T-helper 22 cell (primary cell): ENCODE measurements at regions not wholly inside any gene's neighbourhood (a gene's known extent, or its start where the extent isn't known, plus 50 kb on each side); places are given as distances from the start of the nearest gene placed in this dataset.

Source experiments
- DNase-seq: peaks from one replicate; pipeline ENCODE4 v3.0.0-alpha.2; 2020; ENCODE audit warnings: low read depth

GRCh38 chrX:78476701-78477100, 149.3 kb upstream of the CYSLTR1 start:
- DNase-seq, result no peak

GRCh38 chrX:78456909-78457308, 129.5 kb upstream of the CYSLTR1 start:
- DNase-seq, result no peak

- DNase-seq, result no peak
These were observed 128.5 kb upstream of the CYSLTR1 start for GRCh38 chrX:78455901-78456300.

- no peak for DNase-seq
These were observed 124.9 kb upstream of the CYSLTR1 start for GRCh38 chrX:78452356-78452755.

GRCh38 chrX:78437621-78438020, 110.2 kb upstream of the CYSLTR1 start:
- no peak for DNase-seq

- no peak for DNase-seq
These were observed 101.8 kb upstream of the CYSLTR1 start for GRCh38 chrX:78429172-78429571.

- DNase-seq, result no peak
These were observed 61.3 kb upstream of the CYSLTR1 start for GRCh38 chrX:78388663-78389062.

- DNase-seq, result no peak
These were observed 60.0 kb upstream of the CYSLTR1 start for GRCh38 chrX:78387364-78387763.

GRCh38 chrX:78384486-78384885, 57.1 kb upstream of the CYSLTR1 start:
- DNase-seq, result no peak

GRCh38 chrX:78383594-78383993, 56.2 kb upstream of the CYSLTR1 start:
- DNase-seq, result no peak

- DNase-seq, result no peak
These were observed 51.2 kb upstream of the CYSLTR1 start for GRCh38 chrX:78378476-78379115.
